NCI-H1694 (cell line): ENCODE measurements at regions not wholly inside any gene's neighbourhood (a gene's known extent, or its start where the extent isn't known, plus 50 kb on each side); places are given as distances from the start of the nearest gene placed in this dataset.

Experiments used
- DNase-seq: peaks from one replicate; lab custom pipeline; 2025; lab: John Stamatoyannopoulos, UW

- DNase-seq, result no peak
Measured at GRCh38 chr2:43032213-43033015, 194.0 kb downstream of the ZFP36L2 start.

- no peak for DNase-seq
Measured at GRCh38 chr2:43031471-43032212, 194.8 kb downstream of the ZFP36L2 start.

GRCh38 chr2:43030551-43031307 is 195.7 kb downstream of the ZFP36L2 start:
- DNase-seq, result no peak

GRCh38 chr2:43029186-43029585 is 197.2 kb downstream of the ZFP36L2 start:
- no peak for DNase-seq

GRCh38 chr2:43028188-43028587 is 198.2 kb downstream of the ZFP36L2 start:
- no peak for DNase-seq

GRCh38 chr2:43027097-43027873 is 199.1 kb downstream of the ZFP36L2 start:
- DNase-seq, result no peak

- DNase-seq, result no peak
Measured at GRCh38 chr2:43026426-43027096, 199.8 kb downstream of the ZFP36L2 start.

GRCh38 chr2:43025709-43026295 is 200.6 kb downstream of the ZFP36L2 start:
- no peak for DNase-seq

GRCh38 chr2:43024515-43025011 is 201.8 kb downstream of the ZFP36L2 start:
- peak; percentile 13 for DNase-seq

GRCh38 chr2:43023791-43024514 is 202.5 kb downstream of the ZFP36L2 start:
- DNase-seq, result no peak

- DNase-seq, result no peak
Measured at GRCh38 chr2:43022896-43023295, 203.5 kb downstream of the ZFP36L2 start.

- no peak for DNase-seq
Measured at GRCh38 chr2:43021791-43022509, 204.5 kb downstream of the ZFP36L2 start.

GRCh38 chr2:43020990-43021669 is 205.3 kb downstream of the ZFP36L2 start:
- DNase-seq, result no peak

- DNase-seq, result no peak
Measured at GRCh38 chr2:43020296-43020695, 206.1 kb downstream of the ZFP36L2 start.

- no peak for DNase-seq
Measured at GRCh38 chr2:43019536-43020183, 206.7 kb downstream of the ZFP36L2 start.

GRCh38 chr2:43019025-43019367 is 207.4 kb downstream of the ZFP36L2 start:
- DNase-seq, result no peak

- DNase-seq, result no peak
Measured at GRCh38 chr2:43018179-43019024, 208.0 kb downstream of the ZFP36L2 start.
